ENCODE measurements at regions not wholly inside any gene's neighbourhood (a gene's known extent, or its start where the extent isn't known, plus 50 kb on each side); places are given as distances from the start of the nearest gene placed in this dataset.

- H3K27ac ChIP-seq = no peak overlapping the region
- H3K27me3 ChIP-seq = no peaks in the 10 kb centered on the region
- H3K36me3 ChIP-seq = no peaks in the 10 kb centered on the region
- no peak for TF ChIP-seq EP300 (IDR thresholded peaks at IDR 0.05)
- TF ChIP-seq, protein P1, sequence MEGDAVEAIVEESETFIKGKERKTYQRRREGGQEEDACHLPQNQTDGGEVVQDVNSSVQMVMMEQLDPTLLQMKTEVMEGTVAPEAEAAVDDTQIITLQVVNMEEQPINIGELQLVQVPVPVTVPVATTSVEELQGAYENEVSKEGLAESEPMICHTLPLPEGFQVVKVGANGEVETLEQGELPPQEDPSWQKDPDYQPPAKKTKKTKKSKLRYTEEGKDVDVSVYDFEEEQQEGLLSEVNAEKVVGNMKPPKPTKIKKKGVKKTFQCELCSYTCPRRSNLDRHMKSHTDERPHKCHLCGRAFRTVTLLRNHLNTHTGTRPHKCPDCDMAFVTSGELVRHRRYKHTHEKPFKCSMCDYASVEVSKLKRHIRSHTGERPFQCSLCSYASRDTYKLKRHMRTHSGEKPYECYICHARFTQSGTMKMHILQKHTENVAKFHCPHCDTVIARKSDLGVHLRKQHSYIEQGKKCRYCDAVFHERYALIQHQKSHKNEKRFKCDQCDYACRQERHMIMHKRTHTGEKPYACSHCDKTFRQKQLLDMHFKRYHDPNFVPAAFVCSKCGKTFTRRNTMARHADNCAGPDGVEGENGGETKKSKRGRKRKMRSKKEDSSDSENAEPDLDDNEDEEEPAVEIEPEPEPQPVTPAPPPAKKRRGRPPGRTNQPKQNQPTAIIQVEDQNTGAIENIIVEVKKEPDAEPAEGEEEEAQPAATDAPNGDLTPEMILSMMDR (IDR thresholded peaks at IDR 0.05) = no peak
- no peak for TF ChIP-seq POLR2A (IDR thresholded peaks at IDR 0.05)
- intact Hi-C loops (cut with DNase I) = no loop called here
- no peak for DNase-seq
- WGBS, 2 donors = 91 to 95% methylated on average over 2 of the region's 2 CpGs
- H3K4me1 ChIP-seq = peaks cover 0 to 19% (median 4%) of the 10 kb centered on the region in 4 donors
- no peaks in the 10 kb centered on the region for H3K9me3 ChIP-seq
- no peak overlapping the region for H3K4me3 ChIP-seq
Observed at GRCh38 chr5:144102979-144103378, 67.5 kb downstream of the YIPF5 start.

- TF ChIP-seq EP300 (IDR thresholded peaks at IDR 0.05) = no peak
- no peak for TF ChIP-seq POLR2AphosphoS5 (IDR thresholded peaks at IDR 0.05)
- no peak for TF ChIP-seq POLR2A (IDR thresholded peaks at IDR 0.05)
- Histone ChIP-seq H3K27me3 (no peaks in the 10 kb centered on the region), H3K9me3 (no peaks in the 10 kb centered on the region), H3K4me3 (no peak overlapping the region), H3K36me3 (no peaks in the 10 kb centered on the region), H3K27ac (no peak overlapping the region), H3K4me1 (peaks cover 0 to 19% (median 4%) of the 10 kb centered on the region in 4 donors)
- DNase-seq = no peak
- 84 to 90% methylated on average over 6 of the region's 6 CpGs for WGBS, 2 donors
- intact Hi-C loops (cut with DNase I) = no loop called here
Observed at GRCh38 chr5:144103611-144104485, 66.6 kb downstream of the YIPF5 start.

DNA sequence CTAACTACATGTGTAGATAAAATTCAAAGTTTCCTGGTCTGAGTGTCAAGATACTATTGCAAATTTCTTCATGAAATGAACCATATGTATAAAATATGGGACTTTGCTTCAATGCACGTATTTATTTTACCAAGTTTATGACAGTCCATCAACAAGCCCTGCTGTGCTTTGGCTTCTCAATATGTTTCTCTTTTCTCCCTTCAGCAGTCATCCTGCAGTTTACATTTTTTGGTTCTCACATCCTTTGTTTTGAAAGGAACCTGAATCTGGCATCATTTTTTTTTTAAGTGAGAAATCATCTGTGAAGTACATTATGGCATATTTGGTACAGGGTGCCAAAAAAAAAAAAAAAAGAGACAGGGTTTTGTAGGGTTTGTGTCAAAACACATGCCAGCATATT is 65.1 kb downstream of the YIPF5 start:
- no peaks in the 10 kb centered on the region for H3K36me3 ChIP-seq
- WGBS, 2 donors = 60 to 65% methylated on average over 1 of the region's 1 CpG
- DNase-seq = no peak
- intact Hi-C loops (cut with DNase I) = no loop called here
- H3K4me3 ChIP-seq = no peak overlapping the region
- no peak overlapping the region for H3K27ac ChIP-seq
- H3K9me3 ChIP-seq = no peaks in the 10 kb centered on the region
- no peaks in the 10 kb centered on the region for H3K27me3 ChIP-seq
- peaks cover 0 to 19% (median 4%) of the 10 kb centered on the region in 4 donors for H3K4me1 ChIP-seq
- TF ChIP-seq POLR2A (IDR thresholded peaks at IDR 0.05) = no peak
- TF ChIP-seq, protein P1 (IDR thresholded peaks at IDR 0.05) = no peak
- TF ChIP-seq EP300 (IDR thresholded peaks at IDR 0.05) = no peak
- no peak for TF ChIP-seq POLR2AphosphoS5 (IDR thresholded peaks at IDR 0.05)

GRCh38 chr5:144108131-144108530 is 62.3 kb downstream of the YIPF5 start:
- DNase-seq = no peak
- no peak overlapping the region for H3K27ac ChIP-seq
- intact Hi-C loops (cut with DNase I) = no loop called here
- no peak overlapping the region for H3K4me3 ChIP-seq
- H3K36me3 ChIP-seq = no peaks in the 10 kb centered on the region
- TF ChIP-seq, protein P1 (IDR thresholded peaks at IDR 0.05) = no peak
- no peak for TF ChIP-seq EP300 (IDR thresholded peaks at IDR 0.05)
- no peak for TF ChIP-seq POLR2AphosphoS5 (IDR thresholded peaks at IDR 0.05)
- TF ChIP-seq POLR2A (IDR thresholded peaks at IDR 0.05) = no peak
- H3K4me1 ChIP-seq = no peaks in the 10 kb centered on the region
- no peaks in the 10 kb centered on the region for H3K27me3 ChIP-seq
- no peaks in the 10 kb centered on the region for H3K9me3 ChIP-seq
